Thymus (tissue), 11 donors: ENCODE measurements at regions not wholly inside any gene's neighbourhood (a gene's known extent, or its start where the extent isn't known, plus 50 kb on each side); places are given as distances from the start of the nearest gene placed in this dataset.
"Not testable (repeated sequence)": the region's sequence is repeated elsewhere in the genome, so short reads cannot be mapped to it uniquely, and the experiment has no call there.

ENCODE experiments used
- DNase-seq, 9 donors: peaks; one replicate each; pipeline ENCODE4 v3.0.0-alpha.2; 2013; ENCODE audit warnings: low spot score in 9 of 9, low read depth in 6 of 9, missing footprints in 1 of 9
- H3K27ac ChIP-seq, 2 donors: one replicate each; pipeline ENCODE4 v1.5.1; 2013; ENCODE audit warnings: control low read depth in 1 of 2, low read depth in 1 of 2, low read length in 1 of 2, mild to moderate bottlenecking in 1 of 2, moderate library complexity in 1 of 2
- H3K27me3 ChIP-seq, 2 donors: one replicate each; pipeline ENCODE4 v1.5.1; 2013; ENCODE audit warnings: low read length in 1 of 2; ENCODE audit not compliant: control insufficient read depth in 2 of 2, insufficient read depth in 1 of 2
- H3K36me3 ChIP-seq, 2 donors: one replicate each; pipeline ENCODE4 v1.5.1; 2013; ENCODE audit warnings: low read length in 1 of 2, mild to moderate bottlenecking in 1 of 2, moderate library complexity in 1 of 2; ENCODE audit not compliant: control insufficient read depth in 2 of 2, insufficient read depth in 2 of 2
- H3K4me1 ChIP-seq, 2 donors: one replicate each; pipeline ENCODE4 v1.5.1; 2013; ENCODE audit warnings: low read length in 2 of 2; ENCODE audit not compliant: control insufficient read depth in 2 of 2, insufficient read depth in 2 of 2
- H3K4me3 ChIP-seq, 2 donors: one replicate each; pipeline ENCODE4 v1.5.1; 2013; ENCODE audit warnings: low read length in 2 of 2, control low read depth in 1 of 2, mild to moderate bottlenecking in 1 of 2
- H3K9me3 ChIP-seq, 2 donors: one replicate each; pipeline ENCODE4 v1.5.1; 2013; ENCODE audit warnings: low read length in 1 of 2, mild to moderate bottlenecking in 1 of 2; ENCODE audit not compliant: control insufficient read depth in 2 of 2, insufficient read depth in 1 of 2
- WGBS: extraction: QIAGEN DNeasy Blood & Tissue Kit; methylation state at CpG from one replicate; pipeline ENCODE4 v1.1.7; 2013; 5-methylcytosine and 5-hydroxymethylcytosine counted together
- donor health status: healthy.

- Histone ChIP-seq H3K4me1 (peaks cover 7 to 9% of the 10 kb centered on the region in 2 donors), H3K9me3 (no peaks in the 10 kb centered on the region), H3K36me3 (no peaks in the 10 kb centered on the region), H3K4me3 (no peak overlapping the region), H3K27ac (no peak overlapping the region), H3K27me3 (no peaks in the 10 kb centered on the region)
- no peak for DNase-seq
- WGBS, result 80% methylated on average over 4 of the region's 4 CpGs
Observed at GRCh38 chr10:78464118-78464855, 430.6 kb downstream of the RPS24 start.

GRCh38 chr10:78464856-78465267 lies 431.2 kb downstream of the RPS24 start:
- DNase-seq, result no peak
- 96% methylated on average over 13 of the region's 13 CpGs for WGBS
- Histone ChIP-seq H3K4me3 (no peak overlapping the region), H3K36me3 (no peaks in the 10 kb centered on the region), H3K4me1 (peaks cover 7 to 9% of the 10 kb centered on the region in 2 donors), H3K27me3 (no peaks in the 10 kb centered on the region), H3K27ac (no peak overlapping the region), H3K9me3 (no peaks in the 10 kb centered on the region)

GRCh38 chr10:78465431-78465830 lies 431.8 kb downstream of the RPS24 start:
- Histone ChIP-seq H3K36me3 (no peaks in the 10 kb centered on the region), H3K27ac (no peak overlapping the region), H3K4me3 (no peak overlapping the region), H3K9me3 (no peaks in the 10 kb centered on the region), H3K27me3 (no peaks in the 10 kb centered on the region), H3K4me1 (peaks cover 7 to 9% of the 10 kb centered on the region in 2 donors)
- 98% methylated on average over 2 of the region's 2 CpGs for WGBS
- no peak for DNase-seq

GRCh38 chr10:78467496-78468106 lies 433.9 kb downstream of the RPS24 start:
- Histone ChIP-seq H3K36me3 (no peaks in the 10 kb centered on the region), H3K4me1 (peaks cover 3% of the 10 kb centered on the region in 2 donors), H3K9me3 (no peaks in the 10 kb centered on the region), H3K27ac (no peak overlapping the region), H3K27me3 (no peaks in the 10 kb centered on the region), H3K4me3 (no peak overlapping the region)
- no peak for DNase-seq
- 98% methylated on average over 5 of the region's 7 CpGs for WGBS

- WGBS, result 98% methylated on average over 26 of the region's 26 CpGs
- H3K9me3 ChIP-seq, H3K4me1 ChIP-seq, H3K27ac ChIP-seq, H3K27me3 ChIP-seq, DNase-seq, H3K36me3 ChIP-seq, H3K4me3 ChIP-seq: not testable (repeated sequence)
Observed at GRCh38 chr10:78468731-78469130, 435.1 kb downstream of the RPS24 start.

- WGBS, result 84% methylated on average over 7 of the region's 7 CpGs
- no peaks in the 10 kb centered on the region for H3K4me1 ChIP-seq
- no peaks in the 10 kb centered on the region for H3K9me3 ChIP-seq
- H3K36me3 ChIP-seq, result no peaks in the 10 kb centered on the region
- no peak for DNase-seq
- H3K27me3 ChIP-seq, result no peaks in the 10 kb centered on the region
- no peak overlapping the region for H3K4me3 ChIP-seq
- H3K27ac ChIP-seq, result no peak overlapping the region
Observed at GRCh38 chr10:78470267-78471103, 436.8 kb downstream of the RPS24 start.

GRCh38 chr10:78471326-78471722 lies 437.7 kb downstream of the RPS24 start:
- no peaks in the 10 kb centered on the region for H3K36me3 ChIP-seq
- H3K27ac ChIP-seq, result no peak overlapping the region
- H3K9me3 ChIP-seq, result no peaks in the 10 kb centered on the region
- DNase-seq, result no peak
- no peak overlapping the region for H3K4me3 ChIP-seq
- H3K4me1 ChIP-seq, result no peaks in the 10 kb centered on the region
- no peaks in the 10 kb centered on the region for H3K27me3 ChIP-seq
- WGBS, result 85% methylated on average over 8 of the region's 8 CpGs

GRCh38 chr10:78471723-78472550 lies 438.3 kb downstream of the RPS24 start:
- DNase-seq, result no peak
- 87% methylated on average over 11 of the region's 11 CpGs for WGBS

More at GRCh38 chr10:78471723-78472550, 438.3 kb downstream of the RPS24 start:
- Histone ChIP-seq H3K4me3 (no peak overlapping the region), H3K9me3 (no peaks in the 10 kb centered on the region), H3K4me1 (no peaks in the 10 kb centered on the region), H3K36me3 (no peaks in the 10 kb centered on the region), H3K27ac (no peak overlapping the region), H3K27me3 (no peaks in the 10 kb centered on the region)
